K562 (cell line): ENCODE measurements at regions not wholly inside any gene's neighbourhood (a gene's known extent, or its start where the extent isn't known, plus 50 kb on each side); places are given as distances from the start of the nearest gene placed in this dataset.

ENCODE experiments used
- ATAC-seq: fragments of 200-7000 bp; cut with Tn5 transposase; 3 replicates; pipeline ENCODE4 v1.9.1; 2020; ENCODE audit warnings: moderate library complexity
- BruUV-seq: library from RNA; stranded (reverse); fragments of 400-500 nt; replicated peaks from 2 replicates; lab custom pipeline; 2021; lab: Mats Ljungman, UMichigan
- CTCF ChIA-PET: fragments of 300-600 bp; formaldehyde crosslinking; extraction: SDS; loops from one replicate; lab custom pipeline; 2021; ENCODE audit warnings: low intra/inter-chr PET ratio; lab: Yijun Ruan, JAX
- POLR2A ChIA-PET: fragments of 300-600, 350-650 bp; sonication (Branson Sonifier 250); formaldehyde crosslinking; extraction: SDS; loops from one replicate; lab custom pipeline; 2021; ENCODE audit warnings: antibody characterized with exemption, inconsistent platforms; lab: Yijun Ruan, JAX
- DNase-seq, 4 experiments: peaks; one replicate each; pipeline versions ENCODE4 v3.0.0 to v3.0.0-alpha.2; 2011 to 2018; ENCODE audit warnings: low spot score in 3 of 4, mixed read lengths in 3 of 4; ENCODE audit errors: extremely low read depth in 1 of 4
- FAIRE-seq: peaks from 2 replicates; lab custom pipeline; 2011; peaks lifted over from hg19 to GRCh38; lab: Jason Lieb, UNC
- H2AFZ ChIP-seq: 2 replicates; pipeline ENCODE4 v1.6.0; 2011; ENCODE audit warnings: low read depth, low read length, control low read depth, inconsistent platforms
- H3K27ac ChIP-seq: fragments of 200-600 bp; 3 replicates; pipeline ENCODE4 v1.8.0; 2011; ENCODE audit warnings: low read depth, mild to moderate bottlenecking, control low read depth, inconsistent platforms, low read length, moderate library complexity, mixed read lengths; ENCODE audit errors: extremely low read depth
- H3K27me3 ChIP-seq, 2 experiments: fragments of 300-600 bp in 1 of 2; 2 replicates in 1 of 2; 3 replicates in 1 of 2; pipeline versions ENCODE4 v1.6.0 to v1.8.0; 2011; ENCODE audit warnings: inconsistent platforms in 2 of 2, low read length in 2 of 2, mild to moderate bottlenecking in 1 of 2, mixed read lengths in 1 of 2, moderate library complexity in 1 of 2; ENCODE audit not compliant: control insufficient read depth in 2 of 2, insufficient read depth in 2 of 2
- H3K36me3 ChIP-seq: fragments of 300-600 bp; 3 replicates; pipeline ENCODE4 v1.8.0; 2011; ENCODE audit warnings: mild to moderate bottlenecking, low read length, inconsistent platforms; ENCODE audit not compliant: control insufficient read depth, insufficient read depth
- H3K4me1 ChIP-seq, 2 experiments: fragments of 200-600 bp in 1 of 2; replicated peaks in 1 of 2; 2 replicates in 1 of 2; 3 replicates in 1 of 2; pipeline versions ENCODE4 v1.5.1 to v1.8.0; 2011; ENCODE audit warnings: inconsistent platforms in 2 of 2, low read length in 2 of 2, mild to moderate bottlenecking in 1 of 2, mixed read lengths in 1 of 2, moderate library complexity in 1 of 2; ENCODE audit not compliant: control insufficient read depth in 2 of 2, insufficient read depth in 2 of 2
- H3K4me2 ChIP-seq: 2 replicates; pipeline ENCODE4 v1.6.1; 2011; ENCODE audit warnings: low read length, control low read depth, inconsistent platforms, mixed read lengths; ENCODE audit not compliant: insufficient read depth
- H3K4me3 ChIP-seq: fragments of 200-600 bp; sonication (generic), shearing (Covaris generic); 2 replicates; pipeline ENCODE4 v1.5.1; 2016; ENCODE audit warnings: control low read depth, inconsistent platforms
- H3K79me2 ChIP-seq: fragments of 200-600 bp; 3 replicates; pipeline ENCODE4 v1.8.0; 2011; ENCODE audit warnings: low read length, inconsistent platforms; ENCODE audit not compliant: control insufficient read depth, insufficient read depth
- H3K9ac ChIP-seq, 2 experiments: 2 replicates each; pipeline versions ENCODE4 v1.6.0 to v1.6.1; 2011; ENCODE audit warnings: low read depth in 2 of 2, low read length in 2 of 2, control low read depth in 1 of 2, inconsistent platforms in 1 of 2, mild to moderate bottlenecking in 1 of 2, mixed read lengths in 1 of 2; ENCODE audit not compliant: insufficient read depth in 1 of 2
- H3K9me1 ChIP-seq: one replicate; pipeline ENCODE4 v1.6.0; 2011; ENCODE audit warnings: inconsistent platforms, mild to moderate bottlenecking, low read length, moderate library complexity; ENCODE audit not compliant: control insufficient read depth, insufficient read depth
- H3K9me3 ChIP-seq: replicated peaks from 2 replicates; pipeline ENCODE4 v1.5.1; 2011; ENCODE audit warnings: low read depth, low read length, inconsistent platforms; ENCODE audit not compliant: control insufficient read depth, insufficient read depth
- H4K20me1 ChIP-seq: replicated peaks from 2 replicates; pipeline ENCODE4 v1.6.1; 2011; ENCODE audit warnings: low read length, inconsistent platforms, mixed read lengths; ENCODE audit not compliant: control insufficient read depth, insufficient read depth
- JUNB ChIP-seq: fragments of 450-650 bp; formaldehyde crosslinking; conservative IDR thresholded peaks from 2 replicates; pipeline ENCODE4 v1.4.0; 2020; ENCODE audit warnings: mild to moderate bottlenecking
- LARP7 ChIP-seq: fragments of 450-650 bp; IDR thresholded peaks from 2 replicates; pipeline ENCODE4 v1.6.1; 2016
- NRF1 ChIP-seq, 2 experiments: fragments of 450-650 bp; IDR thresholded peaks in 1 of 2; conservative IDR thresholded peaks in 1 of 2; 2 replicates each; pipeline ENCODE4 v1.6.1; 2014; ENCODE audit warnings: mild to moderate bottlenecking in 2 of 2
- RBM25 ChIP-seq: fragments of 200-400 bp; formaldehyde crosslinking; IDR thresholded peaks from 2 replicates; pipeline ENCODE4 v1.6.1; 2018; ENCODE audit warnings: low read length, low read depth, moderate library complexity; ENCODE audit not compliant: severe bottlenecking
- ZBTB26 ChIP-seq: fragments of 450-650 bp; formaldehyde crosslinking; IDR thresholded peaks from 2 replicates; pipeline ENCODE4 v1.4.0; 2022; ENCODE audit warnings: missing genetic modification characterization
- ZNF23 ChIP-seq: fragments of 250-450 bp; sonication (Bioruptor Pico); IDR thresholded peaks from 2 replicates; pipeline ENCODE4 v1.4.0; 2020; ENCODE audit warnings: mild to moderate bottlenecking
- WGBS: fragments of 100-300 bp; shearing (Covaris generic); methylation state at CpG from one replicate; pipeline ENCODE4 v1.1.6; 2016; ENCODE audit warnings: low coverage, mixed read lengths; ENCODE audit not compliant: insufficient coverage; ENCODE audit errors: missing lambda C conversion rate; 5-methylcytosine and 5-hydroxymethylcytosine counted together
- in situ Hi-C: fragments of 300-500 bp; cut with MboI; formaldehyde crosslinking; loops from 4 replicates; pipeline ENCODE4 v1.15.0; 2018; ENCODE audit warnings: inconsistent platforms, mixed read lengths
- intact Hi-C: fragments of 100-400 bp; cut with micrococcal nuclease; formaldehyde crosslinking; loops from 2 replicates; pipeline ENCODE4 v1.14.2; 2022

GRCh38 chr11:80346353-80347059 lies 905.7 kb upstream of the TENM4 start:
- no TSS peak for BruUV-seq
- POLR2A ChIA-PET: no interaction called here
- no peak overlapping the region for H3K9ac ChIP-seq
- no peaks in the 10 kb centered on the region for H3K36me3 ChIP-seq
- no peak overlapping the region for H3K4me3 ChIP-seq
- H3K4me1 ChIP-seq: no peaks in the 10 kb centered on the region
- H2AFZ ChIP-seq: no peak overlapping the region
- intact Hi-C loops: no loop called here
- CTCF ChIA-PET: no interaction called here
- in situ Hi-C loops: no loop called here
- H3K27ac ChIP-seq: no peak overlapping the region
- no peaks in the 10 kb centered on the region for H4K20me1 ChIP-seq
- DNase-seq: no peak
- no peaks in the 10 kb centered on the region for H3K9me1 ChIP-seq
- H3K79me2 ChIP-seq: no peaks in the 10 kb centered on the region
- ATAC-seq: no peak
- FAIRE-seq: no peak
- no peaks in the 10 kb centered on the region for H3K27me3 ChIP-seq
- no peaks in the 10 kb centered on the region; the same call in 1 of the 2 replicates for H3K9me3 ChIP-seq
- no peak overlapping the region for H3K4me2 ChIP-seq
- WGBS: 4% methylated on average over 6 of the region's 6 CpGs
- no peak for TF ChIP-seq JUNB (CRISPR knock-in tag)
- no peak for TF ChIP-seq NRF1 (conservative IDR thresholded peaks at IDR 0.05 in 1 of 2, IDR thresholded peaks at IDR 0.05 in 1 of 2)
- TF ChIP-seq RBM25: no peak
- TF ChIP-seq ZNF23 (CRISPR knock-in tag): no peak
- no peak for TF ChIP-seq ZBTB26 (CRISPR knock-in tag)
- no peak for TF ChIP-seq LARP7
